Osteoblast (primary cell): ENCODE measurements at regions not wholly inside any gene's neighbourhood (a gene's known extent, or its start where the extent isn't known, plus 50 kb on each side); places are given as distances from the start of the nearest gene placed in this dataset.

Experiments used
- DNase-seq: peaks from one replicate; pipeline ENCODE4 v3.0.0; 2011; ENCODE audit warnings: low spot score, mixed read lengths; ENCODE audit not compliant: insufficient read length; ENCODE audit errors: missing footprints
- H2AFZ ChIP-seq: 2 replicates; pipeline ENCODE4 v1.6.0; 2011; ENCODE audit warnings: mild to moderate bottlenecking, low read length
- H3K27ac ChIP-seq: 2 replicates; pipeline ENCODE4 v1.5.1; 2011; ENCODE audit warnings: mild to moderate bottlenecking, low read depth, low read length, moderate library complexity
- H3K27me3 ChIP-seq: 2 replicates; pipeline ENCODE4 v1.6.0; 2012; ENCODE audit warnings: mild to moderate bottlenecking, control low read depth, inconsistent platforms, low read length, moderate library complexity; ENCODE audit not compliant: insufficient read depth
- H3K36me3 ChIP-seq: 2 replicates; pipeline ENCODE4 v1.5.1; 2011; ENCODE audit warnings: mild to moderate bottlenecking, low read length, control low read depth, moderate library complexity; ENCODE audit not compliant: insufficient read depth
- H3K4me1 ChIP-seq: 2 replicates; pipeline ENCODE4 v1.5.1; 2011; ENCODE audit warnings: mild to moderate bottlenecking, low read length, control low read depth, moderate library complexity; ENCODE audit not compliant: insufficient read depth
- H3K4me2 ChIP-seq: 2 replicates; pipeline ENCODE4 v1.6.0; 2011; ENCODE audit warnings: mild to moderate bottlenecking, low read length; ENCODE audit not compliant: insufficient read depth
- H3K4me3 ChIP-seq: fragments of 200-600 bp; sonication (generic); 3 replicates; pipeline ENCODE4 v1.5.1; 2012; ENCODE audit warnings: mild to moderate bottlenecking, low read length, inconsistent platforms; ENCODE audit not compliant: insufficient read depth
- H3K79me2 ChIP-seq: 2 replicates; pipeline ENCODE4 v1.6.0; 2012; ENCODE audit warnings: mild to moderate bottlenecking, low read length, control low read depth, inconsistent platforms; ENCODE audit not compliant: insufficient read depth
- H3K9me3 ChIP-seq: 2 replicates; pipeline ENCODE4 v1.5.1; 2011; ENCODE audit warnings: low read depth, low read length, control low read depth
- H4K20me1 ChIP-seq: 2 replicates; pipeline ENCODE4 v1.6.0; 2012; ENCODE audit warnings: mild to moderate bottlenecking, low read length, control low read depth; ENCODE audit not compliant: insufficient read depth
- TF ChIP-seq, protein P1 (sequence below): IDR thresholded peaks from 2 replicates; pipeline ENCODE4 v1.5.1; 2011; ENCODE audit warnings: mild to moderate bottlenecking, low read depth, low read length, moderate library complexity; ENCODE audit errors: extremely low read depth

DNA sequence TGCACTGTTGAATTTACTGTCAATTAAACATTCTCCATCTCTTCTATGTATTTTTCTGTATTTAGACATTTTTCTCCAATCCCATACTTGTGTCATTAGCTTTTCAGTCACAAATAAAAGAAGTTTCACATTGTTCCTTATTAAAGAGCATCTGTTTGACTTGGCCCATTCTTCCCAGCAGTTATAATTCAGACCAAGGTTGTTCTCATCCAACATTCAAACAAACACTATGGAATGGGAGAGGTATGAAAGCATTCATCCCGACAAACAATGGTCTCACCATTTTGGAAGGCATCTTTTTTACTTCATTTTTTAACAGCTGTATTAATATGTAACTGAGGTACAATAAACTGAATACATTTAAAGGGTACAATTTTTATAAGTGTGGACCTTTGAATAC is 208.8 kb upstream of the MAF start:
- Histone ChIP-seq H3K4me3 (no peak overlapping the region), H4K20me1 (no peaks in the 10 kb centered on the region), H3K4me1 (no peaks in the 10 kb centered on the region), H3K27ac (no peak overlapping the region), H3K4me2 (no peak overlapping the region), H2AFZ (no peak overlapping the region), H3K79me2 (no peaks in the 10 kb centered on the region), H3K9me3 (no peaks in the 10 kb centered on the region), H3K27me3 (no peaks in the 10 kb centered on the region), H3K36me3 (no peaks in the 10 kb centered on the region)
- DNase-seq, result no peak
- TF ChIP-seq, protein P1, sequence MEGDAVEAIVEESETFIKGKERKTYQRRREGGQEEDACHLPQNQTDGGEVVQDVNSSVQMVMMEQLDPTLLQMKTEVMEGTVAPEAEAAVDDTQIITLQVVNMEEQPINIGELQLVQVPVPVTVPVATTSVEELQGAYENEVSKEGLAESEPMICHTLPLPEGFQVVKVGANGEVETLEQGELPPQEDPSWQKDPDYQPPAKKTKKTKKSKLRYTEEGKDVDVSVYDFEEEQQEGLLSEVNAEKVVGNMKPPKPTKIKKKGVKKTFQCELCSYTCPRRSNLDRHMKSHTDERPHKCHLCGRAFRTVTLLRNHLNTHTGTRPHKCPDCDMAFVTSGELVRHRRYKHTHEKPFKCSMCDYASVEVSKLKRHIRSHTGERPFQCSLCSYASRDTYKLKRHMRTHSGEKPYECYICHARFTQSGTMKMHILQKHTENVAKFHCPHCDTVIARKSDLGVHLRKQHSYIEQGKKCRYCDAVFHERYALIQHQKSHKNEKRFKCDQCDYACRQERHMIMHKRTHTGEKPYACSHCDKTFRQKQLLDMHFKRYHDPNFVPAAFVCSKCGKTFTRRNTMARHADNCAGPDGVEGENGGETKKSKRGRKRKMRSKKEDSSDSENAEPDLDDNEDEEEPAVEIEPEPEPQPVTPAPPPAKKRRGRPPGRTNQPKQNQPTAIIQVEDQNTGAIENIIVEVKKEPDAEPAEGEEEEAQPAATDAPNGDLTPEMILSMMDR, result no peak

DNA sequence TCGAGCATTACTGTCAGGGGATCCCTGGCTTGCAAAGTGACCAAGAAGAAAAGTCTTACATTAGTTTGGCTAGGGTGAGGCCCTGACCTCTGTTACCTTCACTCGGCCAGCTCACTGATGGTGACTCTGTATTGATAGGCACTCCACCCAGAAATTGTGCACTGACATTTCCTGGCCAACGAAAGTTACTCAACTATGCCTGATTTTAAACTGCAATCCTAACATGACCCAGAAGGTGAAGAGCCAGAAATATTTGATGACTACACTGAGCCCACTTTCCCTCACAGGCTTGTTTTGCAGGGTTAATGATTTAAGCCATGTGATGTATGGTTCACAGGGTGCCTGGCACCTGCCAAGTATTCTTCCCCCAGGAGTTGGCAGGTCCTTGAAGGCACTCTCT is 208.2 kb upstream of the MAF start:
- no peaks in the 10 kb centered on the region for H3K27me3 ChIP-seq
- H3K27ac ChIP-seq, result no peak overlapping the region
- H3K4me1 ChIP-seq, result no peaks in the 10 kb centered on the region
- no peaks in the 10 kb centered on the region for H4K20me1 ChIP-seq
- H3K9me3 ChIP-seq, result no peaks in the 10 kb centered on the region
- no peak overlapping the region for H3K4me3 ChIP-seq
- H3K36me3 ChIP-seq, result no peaks in the 10 kb centered on the region
- TF ChIP-seq, protein P1, result no peak
- H3K4me2 ChIP-seq, result no peak overlapping the region
- H2AFZ ChIP-seq, result no peak overlapping the region
- no peaks in the 10 kb centered on the region for H3K79me2 ChIP-seq
- DNase-seq, result no peak

DNA sequence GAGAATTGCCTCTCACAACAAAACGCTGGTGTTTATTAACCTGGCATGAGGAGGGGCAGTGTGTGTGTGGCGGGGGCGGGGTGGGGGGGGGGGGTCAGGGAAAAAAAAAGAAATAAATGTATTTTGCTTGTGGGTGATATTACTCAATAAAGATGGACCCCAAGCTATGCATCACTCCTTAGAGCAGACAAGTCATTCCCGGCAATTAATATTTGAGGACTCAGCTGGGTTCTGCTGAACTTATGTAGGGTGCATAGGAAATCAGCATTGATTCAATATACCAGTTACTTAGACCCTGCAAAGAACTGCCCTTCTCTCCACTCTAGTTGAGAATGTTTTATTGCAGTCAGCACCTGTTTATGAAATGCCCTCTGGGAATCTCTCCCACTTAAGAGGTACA is 206.2 kb upstream of the MAF start:
- Histone ChIP-seq H3K4me1 (no peaks in the 10 kb centered on the region), H3K27me3 (no peaks in the 10 kb centered on the region)
- TF ChIP-seq, protein P1, result no peak

DNA sequence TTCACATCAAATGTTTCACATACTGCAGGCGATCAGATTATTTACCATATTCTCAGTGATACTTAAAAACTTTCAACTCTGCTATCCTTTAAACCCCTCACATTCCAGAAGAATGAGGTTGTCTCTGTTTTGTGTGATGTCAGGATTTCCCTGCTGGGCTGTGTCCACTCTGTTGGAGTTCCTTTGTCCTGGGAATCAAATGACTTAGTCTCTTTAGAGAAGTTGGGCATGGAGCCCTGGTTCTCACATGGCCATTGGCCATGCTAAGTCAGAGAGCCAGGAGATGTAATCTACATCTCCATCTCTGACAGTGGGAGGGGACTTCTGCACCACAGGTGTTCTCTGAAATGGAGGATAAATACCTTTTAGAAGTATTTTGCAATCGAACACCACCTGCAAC is 205.1 kb upstream of the MAF start:
- Histone ChIP-seq H4K20me1 (no peaks in the 10 kb centered on the region), H3K4me2 (no peak overlapping the region), H3K79me2 (no peaks in the 10 kb centered on the region), H3K36me3 (no peaks in the 10 kb centered on the region), H3K9me3 (no peaks in the 10 kb centered on the region), H3K27ac (no peak overlapping the region), H2AFZ (no peak overlapping the region), H3K4me3 (no peak overlapping the region), H3K27me3 (no peaks in the 10 kb centered on the region), H3K4me1 (no peaks in the 10 kb centered on the region)
- TF ChIP-seq, protein P1, result no peak
- DNase-seq, result no peak

More for the DNA sequence above, 206.2 kb upstream of the MAF start:
- Histone ChIP-seq H4K20me1 (no peaks in the 10 kb centered on the region), H2AFZ (no peak overlapping the region), H3K4me2 (no peak overlapping the region), H3K4me3 (no peak overlapping the region), H3K36me3 (no peaks in the 10 kb centered on the region), H3K79me2 (no peaks in the 10 kb centered on the region), H3K9me3 (no peaks in the 10 kb centered on the region), H3K27ac (no peak overlapping the region)
- no peak for DNase-seq
